ENCODE measurements at regions not wholly inside any gene's neighbourhood (a gene's known extent, or its start where the extent isn't known, plus 50 kb on each side); places are given as distances from the start of the nearest gene placed in this dataset.
A peak's percentile ranks its signal among the peaks of the same experiment; 100 is the strongest.

- no peaks in the 10 kb centered on the region for H3K27me3 ChIP-seq
- no peaks in the 10 kb centered on the region for H3K36me3 ChIP-seq
- 89 to 100% methylated on average over 3 of the region's 3 CpGs for WGBS, 2 donors
- TF ChIP-seq POLR2AphosphoS5 (IDR thresholded peaks at IDR 0.05) (no peak), POLR2A (IDR thresholded peaks at IDR 0.05) (no peak), EP300 (IDR thresholded peaks at IDR 0.05) (no peak), CTCF (IDR thresholded peaks at IDR 0.05) (no peak)
- H3K27ac ChIP-seq, result no peak overlapping the region
- H3K4me3 ChIP-seq, result no peak overlapping the region
- ATAC-seq (ENCODE audit: low FRiP score in 2 of 2) (peak in 1 of 2 donors; percentile 62), DNase-seq (no peak)
- H3K4me1 ChIP-seq, result no peaks in the 10 kb centered on the region
- peaks cover 0 to 6% (median 1%) of the 10 kb centered on the region in 4 donors for H3K9me3 ChIP-seq
Measured at GRCh38 chr7:86207740-86208139, 436.0 kb upstream of the GRM3 start.

- Histone ChIP-seq H3K4me1 (no peaks in the 10 kb centered on the region), H3K4me3 (no peak overlapping the region), H3K36me3 (no peaks in the 10 kb centered on the region), H3K27ac (no peak overlapping the region), H3K27me3 (no peaks in the 10 kb centered on the region), H3K9me3 (peaks cover 0 to 16% (median 9%) of the 10 kb centered on the region in 4 donors)
- TF ChIP-seq CTCF (IDR thresholded peaks at IDR 0.05) (no peak), POLR2A (IDR thresholded peaks at IDR 0.05) (no peak), EP300 (IDR thresholded peaks at IDR 0.05) (no peak), POLR2AphosphoS5 (IDR thresholded peaks at IDR 0.05) (no peak)
- 46 to 75% methylated on average over 3 of the region's 3 CpGs for WGBS, 2 donors
- ATAC-seq (ENCODE audit: low FRiP score in 2 of 2), result no peak
- DNase-seq, result no peak
Measured at GRCh38 chr7:86202833-86203232, 440.9 kb upstream of the GRM3 start.

- H3K9me3 ChIP-seq, result peaks cover 0 to 16% (median 9%) of the 10 kb centered on the region in 4 donors
- H3K4me1 ChIP-seq, result no peaks in the 10 kb centered on the region
- ATAC-seq (ENCODE audit: low FRiP score in 2 of 2) (peak in 1 of 2 donors; percentile 53), DNase-seq (peak in 1 of 2 donors; percentile 38)
- H3K36me3 ChIP-seq, result no peaks in the 10 kb centered on the region
- no peaks in the 10 kb centered on the region for H3K27me3 ChIP-seq
- no peak overlapping the region for H3K4me3 ChIP-seq
- TF ChIP-seq POLR2AphosphoS5 (IDR thresholded peaks at IDR 0.05) (no peak), CTCF (IDR thresholded peaks at IDR 0.05) (no peak), POLR2A (IDR thresholded peaks at IDR 0.05) (no peak), EP300 (IDR thresholded peaks at IDR 0.05) (no peak)
- no peak overlapping the region for H3K27ac ChIP-seq
- 93 to 100% methylated on average over 5 of the region's 5 CpGs for WGBS, 2 donors
Measured at GRCh38 chr7:86201767-86202166, 441.9 kb upstream of the GRM3 start.

DNA sequence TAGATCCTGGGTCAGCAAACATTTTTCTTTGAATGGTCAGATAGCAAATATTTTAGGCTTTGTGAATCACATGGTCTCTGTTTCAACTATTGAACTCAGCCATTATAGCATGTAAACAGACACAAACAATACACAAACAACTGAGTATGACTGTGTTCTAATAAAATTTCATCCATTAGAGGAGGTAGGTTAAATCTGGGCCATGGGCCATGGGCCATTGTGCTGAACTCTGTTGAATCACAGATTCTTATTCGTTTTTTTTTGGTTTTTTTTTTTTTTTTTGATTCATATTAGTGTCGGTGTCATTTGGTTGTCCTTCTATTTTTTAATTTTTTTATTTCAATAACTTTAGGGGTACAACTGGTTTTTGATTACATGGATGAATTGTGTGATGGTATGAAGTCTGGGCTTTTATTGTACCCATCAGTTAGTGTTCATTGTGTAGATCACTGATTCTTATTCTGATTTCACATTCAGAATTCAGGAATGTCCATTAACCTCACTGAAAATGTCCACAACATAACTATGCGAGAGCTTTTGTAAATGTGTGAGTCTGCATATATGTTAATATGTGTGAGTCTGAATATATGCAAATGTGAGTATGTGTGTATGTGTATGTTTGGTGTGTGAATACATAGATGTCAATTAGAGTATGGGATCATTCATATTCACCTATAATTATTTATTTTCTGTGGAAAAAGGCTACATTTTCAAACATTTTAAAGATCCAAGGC lies 443.7 kb upstream of the GRM3 start:
- no peaks in the 10 kb centered on the region for H3K36me3 ChIP-seq
- TF ChIP-seq POLR2A (IDR thresholded peaks at IDR 0.05) (no peak), EP300 (IDR thresholded peaks at IDR 0.05) (no peak), POLR2AphosphoS5 (IDR thresholded peaks at IDR 0.05) (no peak), CTCF (IDR thresholded peaks at IDR 0.05) (no peak)
- 52 to 77% methylated on average over 3 of the region's 3 CpGs for WGBS, 2 donors
- no peaks in the 10 kb centered on the region for H3K27me3 ChIP-seq
- ATAC-seq (ENCODE audit: low FRiP score in 2 of 2) (no peak), DNase-seq (no peak)
- H3K9me3 ChIP-seq, result peaks cover 0 to 16% (median 9%) of the 10 kb centered on the region in 4 donors
- H3K4me1 ChIP-seq, result no peaks in the 10 kb centered on the region
- no peak overlapping the region for H3K4me3 ChIP-seq
- no peak overlapping the region for H3K27ac ChIP-seq

- TF ChIP-seq POLR2A (IDR thresholded peaks at IDR 0.05) (no peak), POLR2AphosphoS5 (IDR thresholded peaks at IDR 0.05) (no peak), CTCF (IDR thresholded peaks at IDR 0.05) (no peak), EP300 (IDR thresholded peaks at IDR 0.05) (no peak)
- no peak for ATAC-seq (ENCODE audit: low FRiP score in 2 of 2)
- no peaks in the 10 kb centered on the region for H3K9me3 ChIP-seq
- H3K27me3 ChIP-seq, result no peaks in the 10 kb centered on the region
- no peaks in the 10 kb centered on the region for H3K36me3 ChIP-seq
- DNase-seq, result no peak
- H3K27ac ChIP-seq, result no peak overlapping the region
- H3K4me1 ChIP-seq, result no peaks in the 10 kb centered on the region
- no peak overlapping the region for H3K4me3 ChIP-seq
Measured at GRCh38 chr7:86190351-86190750, 453.4 kb upstream of the GRM3 start.
